Peyer's patch (tissue), 4 donors: ENCODE measurements at regions not wholly inside any gene's neighbourhood (a gene's known extent, or its start where the extent isn't known, plus 50 kb on each side); places are given as distances from the start of the nearest gene placed in this dataset.

Experiments used
- CTCF ChIP-seq, 6 experiments: fragments of 450-650 bp in 4 of 6; fragments of 200-600 bp in 2 of 6; sonication (generic) in 1 of 6; IDR thresholded peaks; one replicate each; pipeline ENCODE4 v1.5.1; 2017 to 2019; ENCODE audit warnings: antibody characterized with exemption in 6 of 6, mild to moderate bottlenecking in 3 of 6, moderate library complexity in 1 of 6
- POLR2A ChIP-seq, 2 donors: fragments of 450-650 bp; IDR thresholded peaks; one replicate each; pipeline ENCODE4 v1.5.1; 2017; ENCODE audit warnings: antibody characterized with exemption in 2 of 2, mild to moderate bottlenecking in 2 of 2, moderate library complexity in 2 of 2

DNA sequence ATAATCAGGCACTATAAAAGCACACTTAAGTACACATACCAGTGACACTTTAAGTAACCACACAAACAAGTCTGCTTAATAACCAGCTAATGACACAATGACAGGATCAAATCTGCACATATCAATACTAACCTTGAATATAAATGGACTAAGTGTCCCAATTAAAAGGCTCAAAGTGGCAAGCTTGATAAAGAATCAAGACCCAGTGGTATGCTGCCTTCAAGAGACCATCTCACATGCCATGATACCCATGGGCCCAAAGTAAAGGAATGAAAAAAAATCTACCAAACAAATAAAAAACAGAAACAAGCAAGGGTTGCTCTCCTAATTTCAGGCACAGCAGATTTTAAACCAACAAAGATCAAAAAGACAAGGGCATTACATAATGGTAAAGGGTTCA, 470.4 kb downstream of the TRHDE start:
- no peak for TF ChIP-seq POLR2A (IDR thresholded peaks at IDR 0.05)
- TF ChIP-seq CTCF (IDR thresholded peaks at IDR 0.05) = no peak
